IMR-90 (cell line): ENCODE measurements at regions not wholly inside any gene's neighbourhood (a gene's known extent, or its start where the extent isn't known, plus 50 kb on each side); places are given as distances from the start of the nearest gene placed in this dataset.

Source experiments
- ATAC-seq: fragments of 200-7000 bp; cut with Tn5 transposase; 2 replicates; pipeline ENCODE4 v1.9.1; 2020; ENCODE audit warnings: low read depth, mild to moderate bottlenecking, moderate library complexity
- BruUV-seq: library from RNA; stranded (reverse); fragments of 400-500 nt; replicated peaks from 2 replicates; lab custom pipeline; 2021; lab: Mats Ljungman, UMichigan
- CTCF ChIA-PET: fragments of 300-600 bp; formaldehyde crosslinking; extraction: SDS; loops from one replicate; lab custom pipeline; 2021; ENCODE audit warnings: antibody characterized with exemption; lab: Yijun Ruan, JAX
- POLR2A ChIA-PET: fragments of 300-600 bp; sonication (Branson Sonifier 250); formaldehyde crosslinking; loops from one replicate; lab custom pipeline; 2022; ENCODE audit warnings: antibody characterized with exemption; ENCODE audit not compliant: unreplicated experiment; lab: Charles Lee
- DNase-seq: peaks from one replicate; pipeline ENCODE4 v3.0.0; 2013
- H2AFZ ChIP-seq: replicated peaks from 2 replicates; pipeline ENCODE3; 2013; ENCODE audit warnings: low read length, mild to moderate bottlenecking; ENCODE audit not compliant: poor library complexity
- H2AK5ac ChIP-seq: 2 replicates; pipeline ENCODE4 v1.6.1; 2013; ENCODE audit warnings: low read depth, low read length, inconsistent platforms
- H2AK9ac ChIP-seq: replicated peaks from 2 replicates; pipeline ENCODE3; 2013; ENCODE audit warnings: mild to moderate bottlenecking, low read depth, low read length, moderate library complexity; ENCODE audit not compliant: poor library complexity
- H2BK120ac ChIP-seq: 2 replicates; pipeline ENCODE4 v1.6.1; 2013; ENCODE audit warnings: low read depth, low read length, inconsistent platforms
- H2BK15ac ChIP-seq: 3 replicates; pipeline ENCODE4 v1.6.1; 2013; ENCODE audit warnings: low read depth, low read length, inconsistent platforms
- H2BK20ac ChIP-seq: 2 replicates; pipeline ENCODE4 v1.6.1; 2013; ENCODE audit warnings: low read depth, mild to moderate bottlenecking, inconsistent platforms, low read length, moderate library complexity
- H2BK5ac ChIP-seq: 2 replicates; pipeline ENCODE4 v1.6.1; 2013; ENCODE audit warnings: mild to moderate bottlenecking, low read depth, low read length, inconsistent platforms; ENCODE audit not compliant: poor library complexity, severe bottlenecking
- H3K14ac ChIP-seq: replicated peaks from 2 replicates; pipeline ENCODE4 v1.6.1; 2013; ENCODE audit warnings: low read depth, low read length, inconsistent platforms
- H3K18ac ChIP-seq: 2 replicates; pipeline ENCODE4 v1.6.1; 2013; ENCODE audit warnings: low read depth, low read length, control low read depth
- H3K23ac ChIP-seq: 2 replicates; pipeline ENCODE4 v1.6.1; 2013; ENCODE audit warnings: low read depth, low read length, inconsistent platforms
- H3K27ac ChIP-seq: 2 replicates; pipeline ENCODE4 v1.5.1; 2013; ENCODE audit warnings: mild to moderate bottlenecking, control low read depth, low read length; ENCODE audit not compliant: insufficient read depth
- H3K27me3 ChIP-seq: 2 replicates; pipeline ENCODE4 v1.6.1; 2013; ENCODE audit warnings: low read length; ENCODE audit not compliant: control insufficient read depth, insufficient read depth
- H3K36me3 ChIP-seq: 2 replicates; pipeline ENCODE4 v1.6.1; 2013; ENCODE audit warnings: low read length, mixed read lengths; ENCODE audit not compliant: control insufficient read depth, insufficient read depth
- H3K4ac ChIP-seq: 2 replicates; pipeline ENCODE4 v1.6.1; 2013; ENCODE audit warnings: low read depth, low read length, inconsistent platforms
- H3K4me1 ChIP-seq: 2 replicates; pipeline ENCODE4 v1.6.1; 2013; ENCODE audit warnings: low read length, mixed read lengths; ENCODE audit not compliant: control insufficient read depth, insufficient read depth
- H3K4me2 ChIP-seq: 2 replicates; pipeline ENCODE4 v1.6.1; 2013; ENCODE audit warnings: low read depth, mild to moderate bottlenecking, control low read depth, low read length, moderate library complexity
- H3K4me3 ChIP-seq: 2 replicates; pipeline ENCODE4 v1.5.1; 2013; ENCODE audit warnings: low read depth, mild to moderate bottlenecking, control low read depth, low read length, moderate library complexity; ENCODE audit not compliant: insufficient read depth
- H3K56ac ChIP-seq: 2 replicates; pipeline ENCODE4 v1.6.1; 2013; ENCODE audit warnings: low read length, inconsistent platforms; ENCODE audit not compliant: insufficient read depth; ENCODE audit errors: extremely low read depth
- H3K79me1 ChIP-seq, 2 experiments: 2 replicates each; pipeline ENCODE4 v1.6.1; 2013; ENCODE audit warnings: low read length in 2 of 2, inconsistent platforms in 1 of 2, low read depth in 1 of 2
- H3K9ac ChIP-seq: 2 replicates; pipeline ENCODE4 v1.6.1; 2013; ENCODE audit warnings: low read depth, low read length, control low read depth
- H3K9me1 ChIP-seq: 2 replicates; pipeline ENCODE4 v1.6.1; 2013; ENCODE audit warnings: low read length, inconsistent platforms; ENCODE audit not compliant: insufficient read depth
- H3K9me3 ChIP-seq: 2 replicates; pipeline ENCODE4 v1.6.1; 2013; ENCODE audit warnings: low read length; ENCODE audit not compliant: control insufficient read depth, insufficient read depth
- H4K20me1 ChIP-seq: 2 replicates; pipeline ENCODE4 v1.6.1; 2013; ENCODE audit warnings: low read length, inconsistent platforms; ENCODE audit not compliant: insufficient read depth
- H4K5ac ChIP-seq: 2 replicates; pipeline ENCODE4 v1.6.1; 2013; ENCODE audit warnings: mild to moderate bottlenecking, low read depth, low read length, control low read depth
- H4K8ac ChIP-seq, 2 experiments: 2 replicates each; pipeline ENCODE4 v1.6.1; 2013; ENCODE audit warnings: low read depth in 2 of 2, low read length in 2 of 2, control low read depth in 1 of 2, inconsistent platforms in 1 of 2
- H4K91ac ChIP-seq: 2 replicates; pipeline ENCODE4 v1.6.1; 2013; ENCODE audit warnings: low read depth, low read length, inconsistent platforms; ENCODE audit not compliant: insufficient read depth
- BHLHE40 ChIP-seq: fragments of 150-350 bp; IDR thresholded peaks from 2 replicates; pipeline ENCODE4 v1.6.1; 2016; ENCODE audit warnings: mild to moderate bottlenecking, low read depth, low read length
- CEBPB ChIP-seq: IDR thresholded peaks from 2 replicates; pipeline ENCODE4 v1.6.1; 2012; ENCODE audit warnings: low read depth, low read length, improper control_type of control experiment
- CHD1 ChIP-seq: IDR thresholded peaks from 2 replicates; pipeline ENCODE4 v1.6.1; 2012; ENCODE audit warnings: low read depth, low read length, improper control_type of control experiment
- CTCF ChIP-seq: conservative IDR thresholded peaks from 2 replicates; pipeline ENCODE4 v1.5.1; 2012; ENCODE audit warnings: mild to moderate bottlenecking, low read depth, low read length, improper control_type of control experiment
- ELK1 ChIP-seq: fragments of 150-350 bp; IDR thresholded peaks from 2 replicates; pipeline ENCODE4 v1.6.1; 2016; ENCODE audit warnings: low read depth, mild to moderate bottlenecking, low read length, moderate library complexity, borderline replicate concordance
- FOS ChIP-seq: fragments of 150-350 bp; IDR thresholded peaks from 2 replicates; pipeline ENCODE4 v1.6.1; 2016; ENCODE audit warnings: low read depth, low read length
- MAFK ChIP-seq: IDR thresholded peaks from 2 replicates; pipeline ENCODE4 v1.6.1; 2012; ENCODE audit warnings: low read depth, low read length, improper control_type of control experiment
- MAZ ChIP-seq: IDR thresholded peaks from 2 replicates; pipeline ENCODE4 v1.6.1; 2012; ENCODE audit warnings: low read depth, mild to moderate bottlenecking, low read length, improper control_type of control experiment, moderate library complexity, borderline replicate concordance
- MXI1 ChIP-seq: IDR thresholded peaks from 2 replicates; pipeline ENCODE4 v1.6.1; 2012; ENCODE audit warnings: low read depth, mild to moderate bottlenecking, low read length, moderate library complexity, borderline replicate concordance
- NFE2L2 ChIP-seq: fragments of 150-350 bp; IDR thresholded peaks from 2 replicates; pipeline ENCODE4 v1.6.1; 2016; ENCODE audit warnings: low read depth, mild to moderate bottlenecking, low read length
- POLR2A ChIP-seq: IDR thresholded peaks from 2 replicates; pipeline ENCODE4 v1.6.1; 2012; ENCODE audit warnings: mild to moderate bottlenecking, low read depth, low read length
- RCOR1 ChIP-seq: IDR thresholded peaks from 2 replicates; pipeline ENCODE4 v1.6.1; 2012; ENCODE audit warnings: mild to moderate bottlenecking, low read length, improper control_type of control experiment; ENCODE audit not compliant: insufficient replicate concordance
- RFX5 ChIP-seq: IDR thresholded peaks from 2 replicates; pipeline ENCODE4 v1.8.0; 2012; ENCODE audit warnings: low read depth, mild to moderate bottlenecking, low read length, moderate library complexity
- SMC3 ChIP-seq: fragments of 150-350 bp; IDR thresholded peaks from 2 replicates; pipeline ENCODE4 v1.6.1; 2016; ENCODE audit warnings: low read depth, mild to moderate bottlenecking, antibody characterized with exemption, low read length, moderate library complexity
- USF2 ChIP-seq: fragments of 150-350 bp; IDR thresholded peaks from 2 replicates; pipeline ENCODE4 v1.6.1; 2017; ENCODE audit warnings: mild to moderate bottlenecking, antibody characterized with exemption, low read length, low read depth
- WGBS, 2 experiments: methylation state at CpG; one replicate each; pipeline versions ENCODE4 v1.1.5 to v1.1.7; 2013; ENCODE audit warnings: missing lambda C conversion rate in 2 of 2; ENCODE audit not compliant: insufficient read length in 1 of 2; ENCODE audit errors: extremely low coverage in 2 of 2; 5-methylcytosine and 5-hydroxymethylcytosine counted together
- dilution Hi-C: fragments of 300-500 bp; cut with HindIII; formaldehyde crosslinking; loops from one replicate; pipeline ENCODE4 v1.14.3; 2018; ENCODE audit warnings: low sequenced_read_pairs; ENCODE audit not compliant: unreplicated experiment
- in situ Hi-C: fragments of 300-500 bp; cut with MboI; formaldehyde crosslinking; loops from 3 replicates; pipeline ENCODE4 v1.14.3; 2019; ENCODE audit warnings: low sequenced_read_pairs, inconsistent platforms, mixed read lengths
- intact Hi-C: fragments of 100-400 bp; cut with micrococcal nuclease; formaldehyde crosslinking; loops from 2 replicates; pipeline ENCODE4 v1.10.0; 2022

GRCh38 chr18:75681538-75682115 lies 254.1 kb upstream of the SMIM21 start:
- Histone ChIP-seq H3K4me2 (no peak overlapping the region), H3K27me3 (no peaks in the 10 kb centered on the region; the same call in 1 of the 2 replicates), H3K23ac (no peak overlapping the region), H3K18ac (no peak overlapping the region), H3K4me3 (no peak overlapping the region), H3K9me3 (no peaks in the 10 kb centered on the region), H2AFZ (peak overlapping the region; percentile 17), H3K4me1 (no peaks in the 10 kb centered on the region), H3K4ac (no peak overlapping the region), H3K56ac (no peak overlapping the region), H2AK9ac (peak overlapping the region; percentile 26), H3K9ac (no peak overlapping the region), H4K5ac (no peak overlapping the region), H4K20me1 (no peaks in the 10 kb centered on the region), H3K14ac (no peak overlapping the region), H3K27ac (no peak overlapping the region), H4K91ac (no peak overlapping the region), H2BK15ac (no peak overlapping the region), H3K9me1 (no peaks in the 10 kb centered on the region), H2BK120ac (no peak overlapping the region), H3K36me3 (no peaks in the 10 kb centered on the region), H2BK20ac (no peak overlapping the region), H2BK5ac (no peak overlapping the region), H4K8ac (no peak overlapping the region), H3K79me1 (no peaks in the 10 kb centered on the region), H2AK5ac (no peak overlapping the region)
- DNase-seq (no peak), ATAC-seq (no peak)
- dilution Hi-C loops: no loop called here
- BruUV-seq: no TSS peak
- TF ChIP-seq CHD1 (no peak), POLR2A (no peak), FOS (no peak), CTCF (no peak), MAFK (no peak), CEBPB (no peak), BHLHE40 (no peak), NFE2L2 (no peak), RFX5 (no peak), USF2 (no peak), SMC3 (no peak), MAZ (no peak), ELK1 (no peak), MXI1 (no peak), RCOR1 (no peak)
- intact Hi-C loops: no loop called here
- POLR2A ChIA-PET: no interaction called here
- in situ Hi-C loops: no loop called here
- 96% methylated on average over 3 of the region's 7 CpGs; no CpG with 5 or more reads in 1 of the 2 experiments for WGBS, 2 experiments
- CTCF ChIA-PET: interaction anchor here (0.6 to 0.7 kb wide), 2 partner anchors 144 to 237 kb away, joined by 5 to 6 read pairs; no protein-coding TSS in a partner anchor
